Lower leg skin (tissue), 4 donors: ENCODE measurements at regions not wholly inside any gene's neighbourhood (a gene's known extent, or its start where the extent isn't known, plus 50 kb on each side); places are given as distances from the start of the nearest gene placed in this dataset.

ENCODE experiments used
- DNase-seq, 2 donors: peaks; one replicate each; pipeline ENCODE4 v3.0.0-alpha.2; 2019; ENCODE audit warnings: low spot score in 2 of 2
- H3K4me3 ChIP-seq: fragments of 200-600 bp; sonication (generic); 2 replicates; pipeline ENCODE4 v1.5.1; 2017; ENCODE audit warnings: mild to moderate bottlenecking, low read depth; ENCODE audit not compliant: poor library complexity, severe bottlenecking
- POLR2A ChIP-seq, 2 donors: fragments of 450-650 bp; IDR thresholded peaks; one replicate each; pipeline ENCODE4 v1.6.1; 2016 to 2017; ENCODE audit warnings: antibody characterized with exemption in 2 of 2, mild to moderate bottlenecking in 1 of 2, moderate library complexity in 1 of 2
- WGBS, 2 donors: methylation state at CpG; one replicate each; pipeline ENCODE4 v1.1.5; 2018; 5-methylcytosine and 5-hydroxymethylcytosine counted together
- intact Hi-C: fragments of 100-400 bp; cut with DNase I; formaldehyde crosslinking; loops from one replicate; pipeline ENCODE4 v1.15.0; 2023; ENCODE audit warnings: low total_unique reads
- TF ChIP-seq, protein P1 (sequence below), 3 donors: fragments of 450-650 bp; IDR thresholded peaks; one replicate each; pipeline ENCODE4 v1.5.1; 2016; ENCODE audit warnings: antibody characterized with exemption in 3 of 3, mild to moderate bottlenecking in 3 of 3, moderate library complexity in 2 of 3

DNA sequence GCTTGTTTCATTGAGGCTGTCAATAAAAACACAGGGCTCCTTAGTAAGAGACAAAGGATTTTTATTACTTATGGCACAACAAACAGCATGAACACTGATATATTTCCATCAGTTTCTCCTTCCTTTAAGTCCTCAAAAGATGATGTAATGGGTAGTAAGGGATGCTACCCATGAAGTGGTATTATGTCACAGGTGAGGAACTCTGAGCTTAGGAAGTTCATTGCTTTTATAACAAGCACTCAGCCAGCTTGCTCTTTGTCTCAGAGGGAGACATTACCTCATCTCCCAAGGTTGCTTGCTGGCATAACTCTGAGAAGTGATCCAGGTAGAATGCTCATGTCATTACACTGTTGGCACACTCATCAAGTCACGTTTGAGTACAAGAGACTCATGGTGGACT, 287.0 kb upstream of the OR4E1 start:
- no peak for DNase-seq
- intact Hi-C loops, result no loop called here
- no peak overlapping the region for H3K4me3 ChIP-seq
- 55 to 71% methylated on average over 1 of the region's 1 CpG for WGBS, 2 donors
- TF ChIP-seq POLR2A (IDR thresholded peaks at IDR 0.05), result no peak
- TF ChIP-seq, protein P1, sequence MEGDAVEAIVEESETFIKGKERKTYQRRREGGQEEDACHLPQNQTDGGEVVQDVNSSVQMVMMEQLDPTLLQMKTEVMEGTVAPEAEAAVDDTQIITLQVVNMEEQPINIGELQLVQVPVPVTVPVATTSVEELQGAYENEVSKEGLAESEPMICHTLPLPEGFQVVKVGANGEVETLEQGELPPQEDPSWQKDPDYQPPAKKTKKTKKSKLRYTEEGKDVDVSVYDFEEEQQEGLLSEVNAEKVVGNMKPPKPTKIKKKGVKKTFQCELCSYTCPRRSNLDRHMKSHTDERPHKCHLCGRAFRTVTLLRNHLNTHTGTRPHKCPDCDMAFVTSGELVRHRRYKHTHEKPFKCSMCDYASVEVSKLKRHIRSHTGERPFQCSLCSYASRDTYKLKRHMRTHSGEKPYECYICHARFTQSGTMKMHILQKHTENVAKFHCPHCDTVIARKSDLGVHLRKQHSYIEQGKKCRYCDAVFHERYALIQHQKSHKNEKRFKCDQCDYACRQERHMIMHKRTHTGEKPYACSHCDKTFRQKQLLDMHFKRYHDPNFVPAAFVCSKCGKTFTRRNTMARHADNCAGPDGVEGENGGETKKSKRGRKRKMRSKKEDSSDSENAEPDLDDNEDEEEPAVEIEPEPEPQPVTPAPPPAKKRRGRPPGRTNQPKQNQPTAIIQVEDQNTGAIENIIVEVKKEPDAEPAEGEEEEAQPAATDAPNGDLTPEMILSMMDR (IDR thresholded peaks at IDR 0.05), result no peak

DNA sequence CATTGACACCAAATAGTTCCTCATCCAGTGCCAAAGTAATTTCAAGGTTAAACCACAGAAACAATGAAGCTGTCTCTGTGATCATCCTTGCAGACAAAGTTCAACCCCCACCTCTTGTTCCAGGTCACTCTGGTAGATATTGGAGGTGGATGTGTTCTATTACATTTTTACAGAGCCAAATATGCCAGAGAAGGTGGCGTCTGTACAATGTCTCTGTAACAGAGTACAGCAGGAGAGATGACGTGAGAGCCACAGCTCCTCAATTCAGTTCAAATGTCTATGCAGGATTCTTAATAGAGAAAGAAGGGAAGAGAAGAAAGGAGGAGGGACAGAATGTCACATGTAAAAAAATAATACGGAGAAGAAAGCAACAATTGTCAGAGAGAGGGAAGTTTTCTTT, 268.3 kb upstream of the OR4E1 start:
- WGBS, 2 donors, result 78 to 82% methylated on average over 3 of the region's 3 CpGs
- no peak for DNase-seq
- no peak for TF ChIP-seq POLR2A (IDR thresholded peaks at IDR 0.05)
- TF ChIP-seq, protein P1 (IDR thresholded peaks at IDR 0.05), result no peak
- H3K4me3 ChIP-seq, result no peak overlapping the region
- intact Hi-C loops, result no loop called here

DNA sequence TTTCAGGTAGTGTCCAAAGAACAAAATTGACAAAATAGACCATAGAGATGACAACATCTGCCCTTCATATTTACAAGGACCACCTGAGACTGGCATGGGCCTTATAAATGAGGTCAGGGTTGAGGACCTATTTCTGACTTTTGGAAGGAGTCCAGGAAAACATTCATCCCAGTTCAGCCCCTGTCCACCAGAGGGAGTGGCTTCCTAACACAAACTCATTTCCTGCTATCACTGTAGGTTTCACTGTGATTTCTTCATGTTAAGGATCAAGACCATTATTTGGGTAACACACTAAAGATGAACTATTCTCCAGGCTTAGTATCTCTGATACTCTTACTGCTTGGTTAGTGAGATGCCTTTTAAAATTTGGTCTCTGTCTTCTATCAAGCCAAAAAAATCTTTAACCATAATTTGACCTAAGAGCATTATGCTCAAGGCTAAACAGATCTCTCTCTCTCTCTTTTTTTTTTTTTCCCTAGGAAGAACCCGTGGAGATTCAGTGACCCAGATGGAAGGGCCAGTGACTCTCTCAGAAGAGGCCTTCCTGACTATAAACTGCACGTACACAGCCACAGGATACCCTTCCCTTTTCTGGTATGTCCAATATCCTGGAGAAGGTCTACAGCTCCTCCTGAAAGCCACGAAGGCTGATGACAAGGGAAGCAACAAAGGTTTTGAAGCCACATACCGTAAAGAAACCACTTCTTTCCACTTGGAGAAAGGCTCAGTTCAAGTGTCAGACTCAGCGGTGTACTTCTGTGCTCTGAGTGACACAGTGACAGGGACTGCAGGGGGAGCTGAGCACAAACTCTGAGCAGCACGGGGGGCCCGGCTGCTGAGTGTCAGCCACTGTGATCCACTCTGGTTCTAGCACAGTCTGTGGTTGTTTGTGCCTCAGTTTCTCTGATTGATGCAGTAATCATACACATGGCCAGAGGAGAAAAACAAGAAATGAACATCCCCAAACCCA, 267.6 kb upstream of the OR4E1 start:
- intact Hi-C loops, result no loop called here
- DNase-seq, result no peak
- TF ChIP-seq, protein P1 (IDR thresholded peaks at IDR 0.05), result no peak
- no peak for TF ChIP-seq POLR2A (IDR thresholded peaks at IDR 0.05)
- WGBS, 2 donors, result 56 to 67% methylated on average over 7 of the region's 7 CpGs
- no peak overlapping the region for H3K4me3 ChIP-seq

DNA sequence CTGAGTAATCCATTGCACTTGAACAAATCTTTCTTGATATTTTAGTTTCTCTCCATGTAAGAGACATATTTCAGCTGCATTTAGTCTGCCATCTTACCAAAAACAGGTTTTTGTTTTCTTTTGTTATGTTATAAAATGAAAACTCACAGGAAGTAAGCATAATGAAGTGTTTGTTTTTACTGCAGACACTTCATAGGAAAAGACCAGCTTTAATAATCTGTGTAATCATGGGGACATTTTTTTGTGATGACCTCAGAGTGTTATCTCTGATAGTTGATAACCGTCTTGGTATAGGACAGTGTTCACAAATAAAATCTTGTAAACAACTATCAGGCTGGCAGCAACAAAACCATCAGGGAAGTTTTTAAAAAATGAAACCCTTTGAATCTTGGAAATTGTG, 266.2 kb upstream of the OR4E1 start:
- no peak for DNase-seq
- TF ChIP-seq, protein P1 (IDR thresholded peaks at IDR 0.05), result no peak
- no peak for TF ChIP-seq POLR2A (IDR thresholded peaks at IDR 0.05)
- no peak overlapping the region for H3K4me3 ChIP-seq
- intact Hi-C loops, result no loop called here
- WGBS, 2 donors, result 72 to 85% methylated on average over 1 of the region's 1 CpG

DNA sequence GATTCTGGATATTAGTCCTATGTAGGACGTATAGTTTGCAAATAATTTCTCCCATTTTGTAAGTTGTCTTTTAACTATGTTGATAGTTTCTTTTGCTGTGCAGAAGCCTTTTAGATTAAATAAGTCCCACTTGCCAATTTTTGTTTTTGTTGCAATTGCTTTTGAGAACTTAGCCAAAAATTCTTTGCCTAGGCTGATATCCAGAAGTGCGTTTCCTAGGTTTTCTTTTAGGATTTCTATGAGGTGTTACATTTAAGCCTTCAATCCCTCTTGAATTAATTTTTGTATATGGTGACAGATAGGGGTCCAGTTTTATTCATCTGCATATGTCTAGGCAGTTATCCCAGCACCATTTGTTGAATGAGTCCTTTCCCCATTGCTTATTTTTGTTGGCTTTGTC, 264.4 kb upstream of the OR4E1 start:
- H3K4me3 ChIP-seq, result no peak overlapping the region
- DNase-seq, result no peak
- intact Hi-C loops, result no loop called here
- TF ChIP-seq, protein P1 (IDR thresholded peaks at IDR 0.05), result no peak
- no peak for TF ChIP-seq POLR2A (IDR thresholded peaks at IDR 0.05)
- 70 to 80% methylated on average over 2 of the region's 2 CpGs for WGBS, 2 donors
